Gastrocnemius medialis (tissue), 4 donors: ENCODE measurements at regions not wholly inside any gene's neighbourhood (a gene's known extent, or its start where the extent isn't known, plus 50 kb on each side); places are given as distances from the start of the nearest gene placed in this dataset.

Experiments used
- ATAC-seq, 2 donors: fragments of 150-250 bp; one replicate each; pipeline ENCODE4 v1.9.1; 2016
- DNase-seq, 2 donors: peaks; one replicate each; pipeline ENCODE4 v3.0.0-alpha.2; 2019
- H3K27ac ChIP-seq, 4 donors: fragments of 200-600 bp; sonication (generic); 1 replicate in 1 of 4; 2 replicates in 3 of 4; pipeline ENCODE4 v1.5.1; 2016 to 2018; ENCODE audit warnings: mild to moderate bottlenecking in 2 of 4, moderate library complexity in 1 of 4
- H3K27me3 ChIP-seq, 3 donors: fragments of 200-600 bp; sonication (generic) in 2 of 3; 1 replicate in 1 of 3; 2 replicates in 2 of 3; pipeline versions ENCODE4 v1.5.1 to v1.6.0; 2016 to 2019; ENCODE audit warnings: mild to moderate bottlenecking in 1 of 3, moderate library complexity in 1 of 3
- H3K36me3 ChIP-seq, 2 donors: fragments of 200-600 bp; sonication (generic) in 1 of 2; one replicate each; pipeline ENCODE4 v1.5.1; 2017 to 2018
- H3K4me1 ChIP-seq, 2 donors: fragments of 200-600 bp; sonication (generic) in 1 of 2; one replicate each; pipeline ENCODE4 v1.5.1; 2016 to 2017; ENCODE audit warnings: mild to moderate bottlenecking in 2 of 2
- H3K4me3 ChIP-seq, 4 donors: fragments of 200-600 bp; sonication (generic) in 3 of 4; 1 replicate in 1 of 4; 2 replicates in 3 of 4; pipeline ENCODE4 v1.5.1; 2016 to 2019; ENCODE audit warnings: mild to moderate bottlenecking in 2 of 4
- H3K9me3 ChIP-seq, 3 donors: fragments of 200-600 bp; sonication (generic) in 2 of 3; 1 replicate in 1 of 3; 2 replicates in 2 of 3; pipeline ENCODE4 v1.5.1; 2016 to 2019
- CTCF ChIP-seq, 5 experiments: fragments of 450-650 bp in 3 of 5; fragments of 200-600 bp in 2 of 5; sonication (generic) in 2 of 5; IDR thresholded peaks in 4 of 5; conservative IDR thresholded peaks in 1 of 5; 1 replicate in 4 of 5; 2 replicates in 1 of 5; pipeline ENCODE4 v1.5.1; 2016 to 2019; ENCODE audit warnings: antibody characterized with exemption in 5 of 5, mild to moderate bottlenecking in 3 of 5, moderate library complexity in 3 of 5
- POLR2A ChIP-seq, 2 donors: fragments of 450-650 bp; IDR thresholded peaks; one replicate each; pipeline ENCODE4 v1.6.1; 2017; ENCODE audit warnings: antibody characterized with exemption in 2 of 2, mild to moderate bottlenecking in 2 of 2, moderate library complexity in 2 of 2
- in situ Hi-C, 4 donors: fragments of 200-750 bp; cut with MboI; loops; one replicate each; pipeline versions ENCODE4 v1.15.0 to v1.8.0; 2017; ENCODE audit warnings: low sequenced_read_pairs in 4 of 4
- intact Hi-C: fragments of 100-400 bp; cut with DNase I; formaldehyde crosslinking; loops from one replicate; pipeline ENCODE4 v1.15.1; 2023; ENCODE audit warnings: low total_unique reads

GRCh38 chr5:115725522-115725921, 90.9 kb downstream of the CDO1 start:
- Histone ChIP-seq H3K36me3 (no peaks in the 10 kb centered on the region), H3K4me3 (no peak overlapping the region), H3K27ac (no peak overlapping the region), H3K27me3 (no peaks in the 10 kb centered on the region), H3K4me1 (no peaks in the 10 kb centered on the region), H3K9me3 (no peaks in the 10 kb centered on the region)
- ATAC-seq, result no peak
- no peak for DNase-seq
- in situ Hi-C loops, result no loop called here
- intact Hi-C loops, result no loop called here
- TF ChIP-seq CTCF (IDR thresholded peaks at IDR 0.05 in 4 of 5, conservative IDR thresholded peaks at IDR 0.05 in 1 of 5), result no peak
- no peak for TF ChIP-seq POLR2A (IDR thresholded peaks at IDR 0.05)

GRCh38 chr5:115723220-115723619, 93.2 kb downstream of the CDO1 start:
- ATAC-seq (no peak), DNase-seq (no peak)
- Histone ChIP-seq H3K27ac (no peak overlapping the region), H3K27me3 (no peaks in the 10 kb centered on the region), H3K4me3 (no peak overlapping the region), H3K9me3 (no peaks in the 10 kb centered on the region), H3K36me3 (no peaks in the 10 kb centered on the region), H3K4me1 (no peaks in the 10 kb centered on the region)
- TF ChIP-seq POLR2A (IDR thresholded peaks at IDR 0.05) (no peak), CTCF (IDR thresholded peaks at IDR 0.05 in 4 of 5, conservative IDR thresholded peaks at IDR 0.05 in 1 of 5) (no peak)
- intact Hi-C loops, result no loop called here
- in situ Hi-C loops, result no loop called here

GRCh38 chr5:115720888-115721287, 95.1 kb upstream of the TMED7 start:
- intact Hi-C loops, result no loop called here
- Histone ChIP-seq H3K4me1 (no peaks in the 10 kb centered on the region), H3K4me3 (no peak overlapping the region), H3K9me3 (no peaks in the 10 kb centered on the region), H3K36me3 (no peaks in the 10 kb centered on the region), H3K27me3 (no peaks in the 10 kb centered on the region), H3K27ac (no peak overlapping the region)
- ATAC-seq, result no peak
- in situ Hi-C loops, result no loop called here
- DNase-seq, result no peak
- no peak for TF ChIP-seq POLR2A (IDR thresholded peaks at IDR 0.05)
- no peak for TF ChIP-seq CTCF (IDR thresholded peaks at IDR 0.05 in 4 of 5, conservative IDR thresholded peaks at IDR 0.05 in 1 of 5)

- no peaks in the 10 kb centered on the region for H3K9me3 ChIP-seq
- no peaks in the 10 kb centered on the region for H3K27me3 ChIP-seq
- no peak overlapping the region for H3K4me3 ChIP-seq
- no peaks in the 10 kb centered on the region for H3K4me1 ChIP-seq
- DNase-seq (no peak), ATAC-seq (peak; percentile 33 to 50)
- intact Hi-C loops, result no loop called here
- in situ Hi-C loops, result no loop called here
- H3K27ac ChIP-seq, result peak overlapping the region in 2 of 4 donors; percentile 23 to 36
- no peaks in the 10 kb centered on the region for H3K36me3 ChIP-seq
- no peak for TF ChIP-seq CTCF (IDR thresholded peaks at IDR 0.05 in 4 of 5, conservative IDR thresholded peaks at IDR 0.05 in 1 of 5)
- no peak for TF ChIP-seq POLR2A (IDR thresholded peaks at IDR 0.05)
These were observed 93.1 kb upstream of the TMED7 start for GRCh38 chr5:115718927-115719326.

- intact Hi-C loops, result no loop called here
- ATAC-seq (no peak), DNase-seq (no peak)
- Histone ChIP-seq H3K9me3 (no peaks in the 10 kb centered on the region), H3K4me1 (no peaks in the 10 kb centered on the region), H3K36me3 (no peaks in the 10 kb centered on the region), H3K4me3 (no peak overlapping the region), H3K27me3 (no peaks in the 10 kb centered on the region), H3K27ac (no peak overlapping the region)
- TF ChIP-seq CTCF (IDR thresholded peaks at IDR 0.05 in 4 of 5, conservative IDR thresholded peaks at IDR 0.05 in 1 of 5), result no peak
- no peak for TF ChIP-seq POLR2A (IDR thresholded peaks at IDR 0.05)
- in situ Hi-C loops, result no loop called here
These were observed 87.6 kb upstream of the TMED7 start for GRCh38 chr5:115713408-115713807.
